H54 (cell line): ENCODE measurements at regions not wholly inside any gene's neighbourhood (a gene's known extent, or its start where the extent isn't known, plus 50 kb on each side); places are given as distances from the start of the nearest gene placed in this dataset.
"Not testable (repeated sequence)": the region's sequence is repeated elsewhere in the genome, so short reads cannot be mapped to it uniquely, and the experiment has no call there.

ENCODE experiments used
- DNase-seq: peaks from one replicate; pipeline ENCODE4 v3.0.0; 2011; ENCODE audit warnings: low spot score, mixed read lengths; ENCODE audit not compliant: insufficient read length
- FAIRE-seq: peaks from 3 replicates; lab custom pipeline; 2011; peaks lifted over from hg19 to GRCh38; lab: Jason Lieb, UNC
- POLR2A ChIP-seq: IDR thresholded peaks from 2 replicates; pipeline ENCODE4 v1.6.1; 2011; ENCODE audit warnings: low read depth, mild to moderate bottlenecking, low read length

- TF ChIP-seq POLR2A = no peak
- FAIRE-seq (no peak), DNase-seq (no peak)
These were observed 192.8 kb upstream of the ZNF521 start for GRCh38 chr18:25544546-25545287.

GRCh38 chr18:25538175-25538922 is 186.4 kb upstream of the ZNF521 start:
- FAIRE-seq (no peak), DNase-seq (no peak)
- TF ChIP-seq POLR2A = no peak

GRCh38 chr18:25535495-25535894 is 183.5 kb upstream of the ZNF521 start:
- DNase-seq (no peak), FAIRE-seq (no peak)
- no peak for TF ChIP-seq POLR2A

GRCh38 chr18:25534401-25534800 is 182.4 kb upstream of the ZNF521 start:
- FAIRE-seq (no peak), DNase-seq (no peak)

GRCh38 chr18:25533218-25533617 is 181.3 kb upstream of the ZNF521 start:
- no peak for DNase-seq
- no peak for TF ChIP-seq POLR2A
- no peak for FAIRE-seq

More at GRCh38 chr18:25534401-25534800, 182.4 kb upstream of the ZNF521 start:
- no peak for TF ChIP-seq POLR2A

- no peak for TF ChIP-seq POLR2A
- no peak for FAIRE-seq
- DNase-seq = no peak
These were observed 179.2 kb upstream of the ZNF521 start for GRCh38 chr18:25531207-25531606.

GRCh38 chr18:25525789-25526188 is 173.8 kb upstream of the ZNF521 start:
- DNase-seq, FAIRE-seq: not testable (repeated sequence)

- no peak for DNase-seq
- FAIRE-seq = no peak
- no peak for TF ChIP-seq POLR2A
These were observed 166.7 kb upstream of the ZNF521 start for GRCh38 chr18:25518716-25519053.

GRCh38 chr18:25517881-25518715 is 166.1 kb upstream of the ZNF521 start:
- no peak for TF ChIP-seq POLR2A
- DNase-seq (no peak), FAIRE-seq (no peak)

GRCh38 chr18:25516747-25517498 is 165.0 kb upstream of the ZNF521 start:
- no peak for FAIRE-seq
- TF ChIP-seq POLR2A = no peak
- no peak for DNase-seq

- TF ChIP-seq POLR2A = no peak
- no peak for FAIRE-seq
- no peak for DNase-seq
These were observed 164.2 kb upstream of the ZNF521 start for GRCh38 chr18:25516121-25516520.

- DNase-seq = no peak
- no peak for FAIRE-seq
- TF ChIP-seq POLR2A = no peak
These were observed 158.1 kb upstream of the ZNF521 start for GRCh38 chr18:25510096-25510495.

- DNase-seq (no peak), FAIRE-seq (no peak)
- no peak for TF ChIP-seq POLR2A
These were observed 151.7 kb upstream of the ZNF521 start for GRCh38 chr18:25503567-25504081.

GRCh38 chr18:25497151-25497794 is 145.3 kb upstream of the ZNF521 start:
- FAIRE-seq = no peak
- TF ChIP-seq POLR2A = no peak
- no peak for DNase-seq
